GM19324 (cell line): ENCODE measurements at regions not wholly inside any gene's neighbourhood (a gene's known extent, or its start where the extent isn't known, plus 50 kb on each side); places are given as distances from the start of the nearest gene placed in this dataset.
"Not testable (repeated sequence)": the region's sequence is repeated elsewhere in the genome, so short reads cannot be mapped to it uniquely, and the experiment has no call there.

ENCODE experiments used
- ATAC-seq: cut with Tn5 transposase; IDR thresholded peaks from one replicate; pipeline ENCODE4 v1.9.1; 2021; ENCODE audit warnings: mild to moderate bottlenecking, moderate library complexity; ENCODE audit not compliant: unreplicated experiment, low FRiP score

DNA sequence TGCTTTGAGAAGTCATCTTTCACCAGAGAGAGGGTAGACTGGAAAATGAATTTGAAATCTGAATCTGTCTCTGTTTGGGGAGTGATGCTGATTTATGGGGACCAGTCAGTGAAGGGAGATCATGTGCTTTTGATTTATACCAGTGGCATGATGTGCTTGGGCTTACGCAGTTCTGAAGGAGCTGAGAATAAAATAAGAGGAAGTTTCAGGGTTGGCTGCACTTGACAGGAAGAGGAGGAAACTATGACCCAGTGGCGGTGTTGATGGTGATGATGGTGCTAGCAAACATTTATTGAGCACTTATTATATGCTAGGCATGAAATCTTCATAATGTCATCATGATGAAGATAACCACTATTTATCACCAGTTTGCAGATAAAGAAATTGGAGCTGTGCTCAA lies 136.4 kb upstream of the GLRA1 start:
- no peak for ATAC-seq

DNA sequence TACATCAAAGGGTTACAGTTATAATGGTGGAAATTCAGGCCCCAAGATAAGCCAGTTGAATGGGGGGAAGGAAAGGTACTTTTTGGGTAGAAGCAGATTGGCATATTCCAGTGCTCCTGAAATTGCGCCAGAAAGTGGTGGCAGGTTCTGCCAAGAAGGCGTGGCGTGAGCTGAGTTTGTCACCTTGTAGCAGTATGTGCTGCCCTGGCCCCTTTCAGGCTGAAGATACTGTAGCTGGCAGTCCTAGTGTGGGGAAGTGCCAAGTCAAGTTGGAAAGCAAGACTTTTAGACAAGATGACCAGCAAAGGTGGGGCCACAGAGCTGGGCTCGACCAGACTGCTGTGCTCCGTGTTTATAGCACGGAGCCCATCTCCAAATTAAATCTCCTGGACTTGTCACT lies 133.6 kb upstream of the GLRA1 start:
- no peak for ATAC-seq

DNA sequence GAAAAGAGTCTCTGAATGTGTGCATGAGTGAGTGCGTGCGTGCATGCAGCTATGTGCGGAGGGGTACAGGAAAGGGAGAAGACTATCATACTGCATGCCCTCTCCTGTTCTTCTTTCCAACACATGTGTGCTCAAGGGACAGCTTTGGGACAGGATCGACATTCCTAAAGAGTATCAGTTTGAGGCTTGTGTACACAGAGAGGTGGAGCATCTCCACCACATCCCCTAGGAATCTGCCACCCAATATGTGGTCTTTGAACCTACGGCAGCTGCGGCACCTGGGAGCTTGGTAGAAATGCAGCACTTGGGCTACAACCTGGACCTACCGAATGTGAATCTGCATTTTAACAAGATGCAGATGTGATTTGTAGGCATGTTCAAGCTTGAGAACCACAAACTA lies 132.3 kb upstream of the GLRA1 start:
- ATAC-seq: no peak

DNA sequence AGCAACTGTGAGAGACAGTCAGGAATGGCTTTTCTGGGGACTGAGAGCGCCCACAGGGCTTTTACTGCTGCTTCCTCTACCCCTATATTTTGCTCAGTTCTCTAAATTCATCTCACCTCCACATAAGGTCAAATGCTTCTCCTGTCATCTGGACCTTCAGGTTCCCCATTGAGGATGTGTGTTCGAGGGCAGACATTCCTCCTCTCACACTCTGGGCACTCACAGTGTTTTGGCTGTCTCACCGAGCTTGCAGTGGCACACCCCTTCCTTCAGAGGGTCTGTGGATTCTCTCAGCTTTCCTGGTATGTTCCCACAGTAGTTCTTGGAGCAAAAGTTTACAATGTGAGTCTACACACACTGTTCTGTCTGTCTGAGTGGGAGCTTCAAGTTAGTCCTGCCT lies 127.8 kb upstream of the GLRA1 start:
- no peak for ATAC-seq

DNA sequence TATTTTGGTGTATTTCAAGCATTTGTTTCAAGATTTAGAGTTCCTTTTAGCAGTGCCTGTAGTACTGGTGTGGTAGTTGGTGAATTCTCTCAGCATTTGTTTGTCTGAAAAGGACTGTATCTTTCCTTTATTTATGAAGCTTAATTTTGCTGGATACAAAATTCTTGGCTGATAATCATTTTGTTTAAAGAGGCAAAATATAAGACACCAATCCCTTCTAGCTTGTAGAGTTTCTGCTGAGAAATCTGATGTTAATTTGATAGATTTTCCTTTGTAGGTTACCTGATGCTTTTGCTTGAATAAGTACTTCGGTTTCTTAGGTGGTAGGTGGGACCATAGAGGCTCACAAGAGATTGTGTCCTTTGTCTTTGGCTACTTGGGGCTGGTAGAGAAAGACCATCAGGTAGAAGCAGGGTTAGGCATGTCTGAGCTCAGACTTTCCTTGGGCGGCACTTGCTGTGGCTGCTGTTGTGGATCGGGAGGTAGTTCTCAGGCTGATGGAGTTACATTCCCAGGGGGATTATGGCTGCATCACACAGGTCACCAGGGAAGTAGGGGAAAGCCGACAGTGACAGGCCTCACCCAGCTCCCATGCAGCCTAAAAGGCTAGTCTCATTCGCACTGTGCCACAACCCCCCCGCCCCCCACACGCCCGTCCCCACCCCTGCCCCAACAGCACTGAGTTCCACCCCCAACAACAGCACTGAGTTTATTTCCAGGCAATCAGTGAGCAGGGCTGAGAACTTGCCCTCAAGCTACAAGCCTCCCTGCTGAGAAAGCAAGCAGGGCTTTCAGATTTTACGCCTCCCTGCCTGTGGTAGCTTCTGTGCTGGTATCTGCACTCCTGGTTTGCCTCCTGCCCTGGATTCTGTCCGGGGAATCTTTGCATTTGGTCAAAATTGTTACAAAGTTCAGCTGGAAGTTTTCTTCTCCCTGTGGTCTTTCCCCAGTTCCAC lies 127.1 kb upstream of the GLRA1 start:
- ATAC-seq: no peak

DNA sequence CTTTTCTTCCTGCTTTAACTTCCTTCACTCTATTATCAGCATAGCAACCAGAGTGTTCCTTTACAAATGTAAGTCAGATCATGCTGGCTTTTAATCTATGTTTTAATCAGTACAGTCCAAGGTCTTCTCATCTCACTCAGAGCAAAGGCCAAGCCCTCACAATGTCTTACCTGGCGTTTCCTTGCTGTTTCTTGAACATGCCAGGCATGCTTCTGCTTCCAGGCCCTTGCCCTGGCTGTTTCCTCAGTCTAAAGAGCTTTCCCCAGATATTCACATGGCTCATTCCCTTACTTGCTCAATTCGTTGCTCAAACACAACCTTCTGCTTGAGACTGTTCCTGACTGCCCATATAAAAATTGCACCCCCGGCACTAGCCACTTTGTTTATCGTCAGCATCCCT lies 121.7 kb upstream of the GLRA1 start:
- no peak for ATAC-seq

DNA sequence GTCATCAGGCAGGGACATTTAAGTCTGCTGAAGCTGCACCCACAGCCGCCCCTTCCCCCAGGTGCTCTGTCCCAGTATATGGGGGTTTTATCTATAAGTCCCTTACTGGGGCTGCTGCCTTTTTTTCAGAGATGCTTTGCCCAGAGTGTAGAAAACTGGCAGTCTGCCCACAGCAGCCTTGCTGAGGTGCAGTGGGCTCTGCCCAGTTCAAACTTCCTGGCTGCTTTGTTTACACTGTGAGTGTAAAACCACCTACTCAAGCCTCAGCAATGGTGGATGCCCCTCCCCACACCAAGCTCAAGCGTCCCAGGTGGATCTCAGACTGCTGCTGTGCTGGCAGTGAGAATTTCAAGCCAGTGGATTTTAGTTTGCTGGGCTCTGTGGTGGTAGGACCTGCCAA lies 114.2 kb upstream of the GLRA1 start:
- ATAC-seq: not testable (repeated sequence)

DNA sequence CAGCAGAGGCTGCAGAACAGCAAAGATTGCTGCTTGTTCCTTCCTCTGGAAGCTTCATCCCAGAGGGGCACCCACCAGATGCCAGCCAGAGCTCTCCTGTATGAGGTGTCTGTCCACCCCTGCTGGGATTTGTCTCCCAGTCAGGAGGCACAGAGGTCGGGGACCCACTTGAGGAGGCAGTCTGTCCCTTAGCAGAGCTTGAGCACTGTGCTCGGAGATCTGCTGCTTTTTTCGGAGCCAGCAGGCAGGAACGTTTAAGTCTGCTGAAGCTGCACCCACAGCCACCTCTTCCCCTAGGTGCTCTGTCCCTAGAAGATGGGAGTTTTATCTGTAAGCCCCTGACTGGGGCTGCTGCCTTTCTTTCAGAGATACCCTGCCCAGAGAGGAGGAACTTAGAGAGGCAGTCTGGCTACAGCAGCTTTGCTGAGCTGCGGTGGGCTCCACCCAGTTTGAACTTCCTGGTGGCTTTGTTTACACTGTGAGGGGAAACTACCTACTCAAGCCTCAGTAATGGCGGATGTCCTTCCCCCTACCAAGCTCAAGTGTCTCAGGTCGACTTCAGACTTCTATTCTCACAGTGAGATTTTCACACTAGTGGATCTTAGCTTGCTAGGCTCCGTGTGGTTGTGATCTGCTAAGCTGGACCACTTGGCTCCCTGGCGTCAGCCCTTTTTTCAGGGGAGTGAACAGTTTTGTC lies 101.8 kb upstream of the GLRA1 start:
- not testable (repeated sequence) for ATAC-seq

DNA sequence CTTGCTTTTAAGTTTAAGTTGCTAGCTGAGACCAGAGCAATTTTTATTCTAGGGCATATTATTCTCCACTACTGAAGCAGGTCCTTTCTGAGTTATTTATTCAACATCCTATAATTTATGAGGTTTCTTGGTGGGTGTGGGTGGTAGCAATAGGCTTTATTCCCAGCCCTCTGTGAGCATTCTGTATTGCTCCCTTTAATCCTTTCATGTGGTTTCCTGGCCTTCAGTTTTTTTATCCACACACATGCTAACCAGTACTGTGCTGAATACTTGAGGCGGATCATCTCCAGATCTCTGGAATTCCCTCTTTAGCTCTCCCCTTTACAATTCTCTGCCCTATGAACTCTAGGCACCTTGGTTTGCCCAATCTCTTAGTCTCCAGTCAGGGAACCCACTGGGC lies 91.8 kb upstream of the GLRA1 start:
- ATAC-seq: no peak

DNA sequence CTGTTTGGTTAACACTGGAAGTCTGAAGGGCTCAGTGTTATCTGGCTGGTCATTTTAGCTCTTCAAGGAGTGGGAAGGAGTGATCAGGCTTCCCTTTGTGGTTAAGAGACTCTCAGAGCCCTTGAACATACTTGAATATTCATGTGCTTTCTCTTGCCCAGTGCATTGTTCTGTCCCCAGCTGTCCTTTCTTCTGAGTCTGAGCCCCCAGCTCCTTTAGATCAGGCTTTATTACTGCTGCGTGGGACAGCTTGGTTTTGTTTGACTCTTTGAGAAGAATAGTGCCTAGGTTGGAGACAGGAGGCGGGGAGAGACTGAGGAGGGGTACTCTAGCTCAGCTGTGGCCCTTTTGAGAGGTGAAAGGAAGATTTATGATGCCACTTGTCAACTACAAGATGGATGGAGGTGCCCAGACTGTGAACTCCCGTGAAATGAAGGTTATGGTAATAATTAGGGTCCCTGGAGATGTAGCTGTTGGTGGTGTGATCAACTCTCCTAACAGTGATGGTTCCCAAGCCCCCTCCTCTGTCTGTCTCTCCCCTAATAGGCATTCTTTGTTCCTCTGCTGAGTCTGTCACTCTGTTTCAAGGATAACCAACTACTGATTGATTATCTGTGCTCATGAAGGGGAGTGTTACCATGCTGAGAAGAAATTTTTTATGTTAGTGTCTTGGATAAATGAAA lies 83.1 kb upstream of the GLRA1 start:
- no peak for ATAC-seq

DNA sequence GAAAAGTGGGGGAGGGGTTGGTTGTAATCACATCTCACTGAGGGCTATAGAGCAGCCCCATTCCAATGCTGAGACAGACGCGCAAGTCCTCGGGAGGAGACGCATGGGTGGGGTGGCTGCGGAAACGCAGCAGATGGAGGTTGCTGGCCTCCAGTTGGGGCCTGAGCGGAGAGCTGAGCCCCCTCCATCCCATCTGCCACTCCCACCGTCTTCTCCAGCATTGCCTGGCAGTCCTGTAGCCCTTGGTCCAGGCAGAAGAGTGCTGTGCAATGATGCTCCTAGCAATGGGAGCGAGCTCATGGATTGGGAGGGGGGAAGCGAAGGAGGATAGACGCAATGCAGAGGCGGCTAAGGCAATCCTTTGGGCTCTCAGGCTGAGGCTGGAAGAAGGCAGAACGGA lies 79.4 kb upstream of the GLRA1 start:
- ATAC-seq: no peak
